IMR-90 (cell line): ENCODE measurements at regions not wholly inside any gene's neighbourhood (a gene's known extent, or its start where the extent isn't known, plus 50 kb on each side); places are given as distances from the start of the nearest gene placed in this dataset.

Experiments
- BHLHE40 ChIP-seq: fragments of 150-350 bp; IDR thresholded peaks from 2 replicates; pipeline ENCODE4 v1.6.1; 2016; ENCODE audit warnings: mild to moderate bottlenecking, low read depth, low read length
- CEBPB ChIP-seq: IDR thresholded peaks from 2 replicates; pipeline ENCODE4 v1.6.1; 2012; ENCODE audit warnings: low read depth, low read length, improper control_type of control experiment
- CHD1 ChIP-seq: IDR thresholded peaks from 2 replicates; pipeline ENCODE4 v1.6.1; 2012; ENCODE audit warnings: low read depth, low read length, improper control_type of control experiment
- CTCF ChIP-seq: conservative IDR thresholded peaks from 2 replicates; pipeline ENCODE4 v1.5.1; 2012; ENCODE audit warnings: mild to moderate bottlenecking, low read depth, low read length, improper control_type of control experiment
- MAZ ChIP-seq: IDR thresholded peaks from 2 replicates; pipeline ENCODE4 v1.6.1; 2012; ENCODE audit warnings: low read depth, mild to moderate bottlenecking, low read length, improper control_type of control experiment, moderate library complexity, borderline replicate concordance
- POLR2A ChIP-seq: IDR thresholded peaks from 2 replicates; pipeline ENCODE4 v1.6.1; 2012; ENCODE audit warnings: mild to moderate bottlenecking, low read depth, low read length
- SMC3 ChIP-seq: fragments of 150-350 bp; IDR thresholded peaks from 2 replicates; pipeline ENCODE4 v1.6.1; 2016; ENCODE audit warnings: low read depth, mild to moderate bottlenecking, antibody characterized with exemption, low read length, moderate library complexity

- no peak for TF ChIP-seq SMC3
- TF ChIP-seq CTCF = no peak
- TF ChIP-seq POLR2A = no peak
- no peak for TF ChIP-seq CEBPB
- no peak for TF ChIP-seq CHD1
- no peak for TF ChIP-seq MAZ
- TF ChIP-seq BHLHE40 = no peak
Observed at GRCh38 chr6:95676011-95676628, 98.8 kb downstream of the MANEA start.
